ENCODE measurements at regions not wholly inside any gene's neighbourhood (a gene's known extent, or its start where the extent isn't known, plus 50 kb on each side); places are given as distances from the start of the nearest gene placed in this dataset.

DNA sequence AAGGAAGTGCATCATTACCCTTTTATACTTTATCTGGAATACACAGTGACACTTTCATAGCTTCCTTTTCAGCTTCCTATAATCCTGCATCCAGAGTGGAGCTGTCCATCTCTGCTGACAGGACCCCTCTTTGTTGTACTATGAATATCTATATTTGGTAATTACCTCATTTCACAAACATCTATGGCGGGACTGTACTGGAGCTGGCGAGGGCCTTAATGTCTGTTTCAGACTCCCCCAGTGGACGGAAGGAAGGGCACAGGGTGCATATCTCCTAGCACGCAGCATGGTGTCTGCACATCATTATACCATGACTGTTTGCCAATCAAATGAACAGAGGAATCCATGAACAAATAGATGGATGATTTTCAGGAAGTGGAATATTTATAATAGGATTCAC lies 142.3 kb downstream of the SOX11 start:
- Histone ChIP-seq H3K4me2 (no peak overlapping the region), H3K27me3 (no peaks in the 10 kb centered on the region), H3K9me3 (no peaks in the 10 kb centered on the region), H3K4me3 (no peak overlapping the region), H3K36me3 (no peaks in the 10 kb centered on the region), H3K9ac (no peak overlapping the region), H4K20me1 (no peaks in the 10 kb centered on the region), H3K4me1 (no peaks in the 10 kb centered on the region), H3K27ac (no peak overlapping the region)
- no peak for TF ChIP-seq Cebpa-rat (IDR thresholded peaks at IDR 0.05)

DNA sequence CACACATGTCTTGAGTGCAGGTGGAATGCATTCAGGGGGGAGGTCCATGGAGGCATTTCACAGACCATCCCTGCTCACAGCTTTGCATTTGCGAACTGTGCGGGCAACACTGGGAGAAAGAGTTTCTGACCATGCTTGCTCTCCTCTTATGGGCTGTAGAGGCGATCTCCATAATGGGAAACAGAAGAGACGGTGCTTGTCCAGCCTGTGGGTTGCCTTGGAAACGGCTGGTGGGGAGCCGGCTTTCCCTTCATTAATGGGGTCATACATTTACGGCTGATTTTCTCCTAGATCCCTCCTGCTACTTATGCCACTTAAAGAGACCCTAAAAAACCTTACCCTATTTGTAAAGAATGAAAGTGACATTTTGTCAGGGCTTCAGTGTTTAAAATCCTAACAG lies 147.4 kb downstream of the SOX11 start:
- no peaks in the 10 kb centered on the region for H3K27me3 ChIP-seq
- no peak overlapping the region for H3K4me3 ChIP-seq
- H4K20me1 ChIP-seq = no peaks in the 10 kb centered on the region
- no peaks in the 10 kb centered on the region for H3K9me3 ChIP-seq
- no peak overlapping the region for H3K27ac ChIP-seq
- H3K4me1 ChIP-seq = no peaks in the 10 kb centered on the region
- no peak overlapping the region for H3K9ac ChIP-seq
- no peaks in the 10 kb centered on the region for H3K36me3 ChIP-seq
- no peak overlapping the region for H3K4me2 ChIP-seq
- no peak for TF ChIP-seq Cebpa-rat (IDR thresholded peaks at IDR 0.05)

DNA sequence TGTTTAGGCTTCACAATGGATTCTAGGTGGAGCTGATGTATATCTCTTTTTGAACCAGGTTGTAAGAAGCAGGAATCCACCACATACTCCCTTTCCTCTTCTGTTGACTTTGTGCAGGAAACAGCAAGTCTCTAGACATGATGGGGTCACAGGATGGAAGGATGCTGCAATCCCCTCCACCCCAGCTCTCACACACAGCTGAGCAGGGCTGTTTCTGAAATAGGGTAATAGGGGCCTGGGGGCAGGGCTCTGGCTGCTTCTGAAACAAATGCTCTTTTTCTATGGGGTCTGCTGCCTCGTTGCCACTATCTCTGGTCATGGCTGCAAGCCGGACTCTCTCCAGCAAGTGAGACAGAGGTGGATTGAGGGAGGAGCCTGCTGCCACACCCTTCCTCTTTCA lies 148.9 kb downstream of the SOX11 start:
- Histone ChIP-seq H3K9ac (no peak overlapping the region), H3K27me3 (no peaks in the 10 kb centered on the region), H4K20me1 (no peaks in the 10 kb centered on the region), H3K4me2 (no peak overlapping the region), H3K9me3 (no peaks in the 10 kb centered on the region), H3K27ac (no peak overlapping the region), H3K4me1 (no peaks in the 10 kb centered on the region), H3K4me3 (no peak overlapping the region), H3K36me3 (no peaks in the 10 kb centered on the region)
- no peak for TF ChIP-seq Cebpa-rat (IDR thresholded peaks at IDR 0.05)

DNA sequence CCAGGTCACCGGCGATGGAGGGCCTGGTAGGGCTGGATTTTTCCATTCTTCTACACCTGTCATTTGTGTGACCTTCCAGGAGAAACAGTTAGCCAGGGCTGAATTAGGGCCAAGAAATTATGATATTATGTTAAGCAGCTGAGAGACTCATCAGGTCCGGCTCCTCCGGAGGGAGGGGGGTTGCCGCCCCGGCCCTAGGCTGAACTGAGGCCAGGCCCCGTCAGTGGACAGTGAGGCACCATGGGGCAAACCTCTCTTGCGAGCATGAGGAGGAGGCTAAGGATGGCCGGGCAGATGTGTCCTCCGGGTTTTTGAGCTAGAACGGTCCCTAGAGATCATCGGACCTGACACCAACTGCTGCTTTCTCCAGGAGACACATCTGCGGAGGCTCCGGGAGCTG lies 150.1 kb downstream of the SOX11 start:
- Histone ChIP-seq H3K36me3 (no peaks in the 10 kb centered on the region), H3K9ac (no peak overlapping the region), H3K9me3 (no peaks in the 10 kb centered on the region), H4K20me1 (no peaks in the 10 kb centered on the region), H3K27me3 (no peaks in the 10 kb centered on the region), H3K4me1 (no peaks in the 10 kb centered on the region), H3K27ac (no peak overlapping the region), H3K4me2 (no peak overlapping the region), H3K4me3 (no peak overlapping the region)
- TF ChIP-seq Cebpa-rat (IDR thresholded peaks at IDR 0.05) = no peak

DNA sequence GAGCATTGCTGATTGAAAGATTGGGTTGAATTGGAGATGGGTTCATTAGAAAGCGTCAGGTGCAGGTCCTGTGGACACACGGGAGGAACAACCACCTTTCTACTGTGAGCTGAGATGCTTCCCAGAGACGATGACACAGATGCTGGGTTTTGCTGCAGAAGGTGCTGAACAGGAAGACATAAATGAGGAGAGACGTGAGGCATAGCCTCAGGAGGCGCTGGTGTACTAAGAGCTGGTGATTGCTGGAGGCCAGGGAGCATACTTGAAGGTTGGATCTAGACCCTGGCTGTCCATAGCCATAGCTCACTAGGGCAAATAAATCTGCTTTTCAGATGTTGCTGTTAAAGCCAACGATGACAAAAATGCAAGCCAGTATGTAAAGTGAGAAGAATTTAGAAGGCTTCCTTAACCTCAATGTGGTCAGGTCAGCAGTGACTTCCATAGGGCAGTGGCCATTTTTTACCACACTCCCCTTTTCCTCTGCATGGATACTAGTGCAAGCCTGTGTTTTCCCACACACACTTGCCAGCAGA lies 153.7 kb downstream of the SOX11 start:
- TF ChIP-seq Cebpa-rat (IDR thresholded peaks at IDR 0.05) = no peak
- no peaks in the 10 kb centered on the region for H3K9me3 ChIP-seq

DNA sequence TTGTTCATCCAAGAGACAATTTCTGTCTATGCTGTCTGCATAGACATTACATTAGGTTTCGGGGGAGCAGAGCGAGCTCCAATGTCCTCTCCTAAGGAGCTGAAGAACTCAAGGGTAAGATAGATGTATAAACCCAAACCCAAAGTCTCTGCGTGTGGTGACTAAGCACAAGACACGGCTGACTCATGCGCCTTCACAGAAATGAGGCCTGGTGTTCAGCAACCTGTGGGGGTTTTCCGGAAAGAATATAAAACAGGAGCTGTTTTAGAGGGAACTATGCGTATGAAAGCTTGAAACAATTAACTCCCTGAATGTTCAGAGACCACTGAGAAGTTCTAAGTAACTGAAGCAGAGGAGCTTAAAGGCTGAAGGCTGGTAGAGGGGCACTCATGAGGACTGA lies 154.7 kb downstream of the SOX11 start:
- Histone ChIP-seq H3K4me2 (no peak overlapping the region), H3K27ac (no peak overlapping the region), H3K9ac (no peak overlapping the region), H3K36me3 (no peaks in the 10 kb centered on the region), H3K4me1 (no peaks in the 10 kb centered on the region), H4K20me1 (no peaks in the 10 kb centered on the region), H3K9me3 (no peaks in the 10 kb centered on the region), H3K4me3 (no peak overlapping the region), H3K27me3 (no peaks in the 10 kb centered on the region)
- TF ChIP-seq Cebpa-rat (IDR thresholded peaks at IDR 0.05) = no peak

More for the DNA sequence above, 153.7 kb downstream of the SOX11 start:
- no peak overlapping the region for H3K9ac ChIP-seq
- no peaks in the 10 kb centered on the region for H3K36me3 ChIP-seq
- no peak overlapping the region for H3K4me2 ChIP-seq
- H3K27ac ChIP-seq = no peak overlapping the region
- H4K20me1 ChIP-seq = no peaks in the 10 kb centered on the region
- H3K27me3 ChIP-seq = no peaks in the 10 kb centered on the region
- no peaks in the 10 kb centered on the region for H3K4me1 ChIP-seq
- H3K4me3 ChIP-seq = no peak overlapping the region

DNA sequence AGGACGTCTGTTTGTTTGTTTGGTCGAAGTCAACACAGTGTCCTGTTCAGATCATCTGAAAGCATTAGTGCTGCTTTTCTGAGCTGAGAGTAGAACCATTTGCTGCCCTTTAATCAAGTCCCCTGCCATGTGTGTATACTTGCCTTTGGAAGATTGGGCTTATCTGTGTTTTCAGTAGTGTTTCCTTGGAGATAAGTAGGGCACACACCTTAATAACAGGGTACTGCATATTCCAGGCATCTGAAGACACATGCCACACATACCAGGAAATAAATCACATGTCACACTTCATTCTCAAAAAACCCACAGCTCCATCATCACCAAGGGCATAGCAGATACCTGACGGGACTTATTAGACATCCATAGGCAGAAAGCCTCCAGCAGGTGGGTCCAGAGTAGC lies 157.4 kb downstream of the SOX11 start:
- Histone ChIP-seq H3K9me3 (no peaks in the 10 kb centered on the region), H3K4me1 (no peaks in the 10 kb centered on the region), H3K9ac (no peak overlapping the region), H3K4me2 (no peak overlapping the region), H4K20me1 (no peaks in the 10 kb centered on the region), H3K27ac (no peak overlapping the region), H3K4me3 (no peak overlapping the region), H3K36me3 (no peaks in the 10 kb centered on the region), H3K27me3 (no peaks in the 10 kb centered on the region)
- no peak for TF ChIP-seq Cebpa-rat (IDR thresholded peaks at IDR 0.05)

DNA sequence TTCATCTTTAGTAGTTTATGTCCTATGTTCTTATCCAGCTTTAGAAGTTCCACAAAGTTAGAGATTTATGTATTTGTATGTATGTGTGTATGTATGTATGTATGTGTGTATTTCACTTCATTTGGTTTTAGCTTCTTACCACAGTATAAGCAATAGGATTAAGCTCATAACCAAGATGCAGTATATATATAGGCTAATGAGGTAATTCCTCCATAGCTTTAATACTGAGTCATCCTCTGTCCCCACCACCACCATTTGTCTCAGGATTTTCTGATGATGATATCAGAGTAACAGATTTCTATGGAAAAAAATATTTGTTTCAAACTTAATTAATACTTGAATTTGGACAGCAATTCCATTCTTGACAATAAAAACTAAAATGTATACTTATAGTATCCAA lies 159.2 kb downstream of the SOX11 start:
- no peaks in the 10 kb centered on the region for H3K27me3 ChIP-seq
- no peaks in the 10 kb centered on the region for H4K20me1 ChIP-seq
- H3K36me3 ChIP-seq = no peaks in the 10 kb centered on the region

DNA sequence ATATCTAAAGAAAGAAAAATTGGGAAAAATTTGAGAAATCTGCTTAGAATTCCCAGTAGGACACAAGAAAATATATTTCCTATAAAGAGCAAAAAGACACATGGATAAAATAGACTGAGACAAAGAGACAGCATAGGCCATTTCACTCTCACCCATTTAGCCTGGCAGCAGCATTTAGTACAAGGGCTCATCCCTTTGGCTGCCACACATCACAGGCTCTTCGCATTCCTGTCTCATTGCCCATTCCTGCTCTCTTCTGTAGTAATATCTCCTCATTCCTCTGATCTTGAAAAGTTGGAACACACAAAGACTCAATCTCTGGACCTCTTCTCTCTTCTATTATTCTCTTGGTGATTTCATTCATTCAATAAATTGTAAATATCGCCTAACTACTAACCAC lies 162.6 kb downstream of the SOX11 start:
- Histone ChIP-seq H3K9ac (no peak overlapping the region), H3K4me3 (no peak overlapping the region), H3K4me1 (no peaks in the 10 kb centered on the region), H3K4me2 (no peak overlapping the region), H3K27me3 (no peaks in the 10 kb centered on the region), H3K36me3 (no peaks in the 10 kb centered on the region), H3K9me3 (peaks cover 5% of the 10 kb centered on the region), H4K20me1 (no peaks in the 10 kb centered on the region), H3K27ac (no peak overlapping the region)
- no peak for TF ChIP-seq Cebpa-rat (IDR thresholded peaks at IDR 0.05)

More for the DNA sequence above, 159.2 kb downstream of the SOX11 start:
- H3K4me1 ChIP-seq = no peaks in the 10 kb centered on the region
- no peak for TF ChIP-seq Cebpa-rat (IDR thresholded peaks at IDR 0.05)
- H3K9ac ChIP-seq = no peak overlapping the region
- no peaks in the 10 kb centered on the region for H3K9me3 ChIP-seq
- no peak overlapping the region for H3K4me3 ChIP-seq
- H3K4me2 ChIP-seq = no peak overlapping the region
- H3K27ac ChIP-seq = no peak overlapping the region

DNA sequence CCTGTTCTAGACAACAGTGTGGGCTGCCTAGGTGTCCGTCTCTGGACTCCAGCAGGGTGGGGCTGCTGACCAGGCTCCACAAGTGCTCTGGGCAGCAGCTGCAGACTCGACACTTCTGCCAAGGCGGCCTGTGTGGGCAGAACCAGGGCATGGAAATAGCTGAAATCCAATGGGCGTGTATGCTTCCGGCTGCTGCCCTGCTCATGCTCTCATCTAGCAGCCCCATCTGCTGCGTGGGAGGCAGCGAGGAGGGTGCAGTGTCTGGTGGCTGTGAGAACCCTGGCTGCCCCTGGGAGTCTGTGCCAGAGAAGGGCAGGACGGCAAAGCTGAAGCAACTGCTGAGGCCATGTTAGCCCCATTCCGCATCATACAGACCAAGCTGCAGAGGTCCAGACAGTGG lies 174.9 kb downstream of the SOX11 start:
- no peak for TF ChIP-seq Cebpa-rat (IDR thresholded peaks at IDR 0.05)
- no peak overlapping the region for H3K4me3 ChIP-seq
- no peaks in the 10 kb centered on the region for H3K4me1 ChIP-seq
- H3K36me3 ChIP-seq = no peaks in the 10 kb centered on the region
- H3K9me3 ChIP-seq = no peaks in the 10 kb centered on the region
- no peaks in the 10 kb centered on the region for H4K20me1 ChIP-seq
- no peaks in the 10 kb centered on the region for H3K27me3 ChIP-seq
- no peak overlapping the region for H3K4me2 ChIP-seq
- no peak overlapping the region for H3K9ac ChIP-seq
- no peak overlapping the region for H3K27ac ChIP-seq

DNA sequence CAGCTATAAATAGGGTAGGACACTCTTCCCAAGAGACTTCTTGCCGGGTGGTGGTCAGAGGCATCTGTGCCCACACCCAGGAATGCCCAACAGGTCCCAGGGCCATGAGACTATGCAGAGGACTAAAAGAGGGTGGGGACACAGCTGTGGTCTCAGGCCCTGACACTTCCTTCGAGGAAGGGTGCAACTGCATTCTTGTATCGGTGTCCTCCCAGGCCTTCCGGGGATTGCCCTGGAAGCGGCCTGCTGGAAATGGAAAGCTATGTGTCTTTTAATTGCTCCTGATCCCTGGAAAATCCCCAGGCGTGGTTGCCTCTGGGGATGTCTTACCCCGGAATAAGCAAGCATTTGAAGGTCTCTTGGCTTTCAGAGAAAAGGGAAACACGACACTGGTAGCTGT lies 176.7 kb downstream of the SOX11 start:
- H3K36me3 ChIP-seq = no peaks in the 10 kb centered on the region
- no peaks in the 10 kb centered on the region for H4K20me1 ChIP-seq
- no peak overlapping the region for H3K27ac ChIP-seq
- H3K4me1 ChIP-seq = no peaks in the 10 kb centered on the region
- no peaks in the 10 kb centered on the region for H3K9me3 ChIP-seq
- H3K9ac ChIP-seq = no peak overlapping the region
- no peak overlapping the region for H3K4me3 ChIP-seq
- H3K27me3 ChIP-seq = no peaks in the 10 kb centered on the region
- no peak overlapping the region for H3K4me2 ChIP-seq
- TF ChIP-seq Cebpa-rat (IDR thresholded peaks at IDR 0.05) = no peak

Measured in BLaER1 (cell line).